ENCODE measurements at regions not wholly inside any gene's neighbourhood (a gene's known extent, or its start where the extent isn't known, plus 50 kb on each side); places are given as distances from the start of the nearest gene placed in this dataset.

DNA sequence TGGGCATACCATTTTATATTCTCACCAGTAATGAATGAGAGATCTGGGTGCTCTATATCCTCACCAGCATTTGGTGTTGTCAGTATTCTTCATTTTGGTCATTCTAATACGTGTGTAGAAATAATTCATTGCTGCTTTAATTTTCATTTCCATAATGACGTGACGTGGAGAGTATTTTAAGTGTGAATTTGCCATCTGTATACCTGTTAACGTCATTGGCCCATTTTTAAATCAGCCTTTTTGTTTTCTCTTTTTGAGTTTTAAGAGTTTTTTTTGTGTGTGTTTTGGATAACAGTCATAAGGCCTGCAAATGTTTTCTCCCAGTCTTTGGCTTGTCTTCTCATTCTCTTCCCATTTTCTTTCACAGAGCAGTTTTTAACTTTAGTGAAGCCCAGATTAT, 74.4 kb upstream of the SYT1 start:
- Histone ChIP-seq H3K4me3 (ENCODE audit: insufficient read depth in 1 of 2, low read depth in 1 of 2, low read length in 2 of 2) (no peak overlapping the region), H2BK5ac (ENCODE audit: low read depth, low read length, poor library complexity, severe bottlenecking) (no peak overlapping the region), H4K91ac (ENCODE audit: low read length) (no peak overlapping the region), H3K9ac (ENCODE audit: low read length) (no peak overlapping the region), H3K4ac (ENCODE audit: low read depth in 1 of 2, low read length in 2 of 2) (no peak overlapping the region), H2AK5ac (ENCODE audit: low read length, severe bottlenecking) (no peak overlapping the region), H3K14ac (ENCODE audit: low read length in 2 of 2) (no peak overlapping the region), H3K27me3 (ENCODE audit: control insufficient read depth in 1 of 2, insufficient read depth in 1 of 2, low read length in 2 of 2) (no peaks in the 10 kb centered on the region), H2BK12ac (ENCODE audit: low read length in 2 of 2) (no peak overlapping the region), H3K18ac (ENCODE audit: low read depth in 1 of 2, low read length in 2 of 2) (no peak overlapping the region), H2BK15ac (ENCODE audit: low read depth, poor library complexity, severe bottlenecking) (no peak overlapping the region), H2BK120ac (ENCODE audit: low read depth, low read length) (no peak overlapping the region), H3K36me3 (ENCODE audit: control insufficient read depth in 1 of 2, insufficient read depth in 2 of 2, low read depth in 1 of 2, low read length in 2 of 2) (no peaks in the 10 kb centered on the region), H2AFZ (ENCODE audit: low read depth, low read length) (no peak overlapping the region), H3K79me1 (replicated peaks; ENCODE audit: low read length, poor library complexity, severe bottlenecking) (no peaks in the 10 kb centered on the region), H3K4me2 (ENCODE audit: low read length, poor library complexity, severe bottlenecking) (no peak overlapping the region), H4K8ac (ENCODE audit: low read length) (no peak overlapping the region), H3K27ac (ENCODE audit: low read length, poor library complexity, severe bottlenecking) (no peak overlapping the region), H3K4me1 (ENCODE audit: control insufficient read depth, insufficient read depth, low read depth, low read length) (no peaks in the 10 kb centered on the region), H3K23ac (ENCODE audit: low read length in 2 of 2) (no peak overlapping the region), H3K9me3 (ENCODE audit: control insufficient read depth, low read length) (peaks cover 11% of the 10 kb centered on the region)
- WGBS, result 96% methylated on average over 4 of the region's 4 CpGs
- no peak for DNase-seq

DNA sequence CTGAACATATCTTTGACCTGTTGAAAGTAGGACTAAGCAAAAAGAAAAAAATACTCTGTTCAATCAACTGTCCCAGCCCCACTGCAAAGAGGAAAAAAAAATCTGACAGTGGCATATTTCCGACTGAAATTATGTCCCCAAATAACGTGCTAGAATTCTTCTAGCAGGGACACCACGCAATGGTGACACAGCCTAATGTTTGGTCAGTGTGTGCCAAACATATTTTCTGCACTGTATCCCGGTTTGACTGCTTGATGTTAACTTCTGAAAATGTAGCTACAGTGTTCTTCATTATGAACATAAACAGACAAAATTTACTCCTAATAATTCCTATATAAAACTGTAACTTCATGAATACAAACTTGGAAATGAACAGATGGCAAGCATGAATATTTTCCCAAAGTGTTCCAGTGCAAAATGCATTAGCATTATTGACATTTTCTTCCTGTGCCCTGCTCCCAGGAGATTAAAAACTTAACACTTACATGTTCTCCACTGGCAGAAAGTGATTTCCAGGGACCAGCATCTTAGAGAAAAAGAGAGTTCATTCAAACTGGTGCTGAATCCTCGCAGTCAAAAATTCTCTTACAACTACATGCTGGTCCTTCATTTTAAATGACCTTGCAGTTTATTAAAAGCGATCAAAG, 72.4 kb upstream of the SYT1 start:
- Histone ChIP-seq H2BK120ac (ENCODE audit: low read depth, low read length) (no peak overlapping the region), H3K18ac (ENCODE audit: low read depth in 1 of 2, low read length in 2 of 2) (no peak overlapping the region), H3K4me1 (ENCODE audit: control insufficient read depth, insufficient read depth, low read depth, low read length) (no peaks in the 10 kb centered on the region), H3K27ac (ENCODE audit: low read length, poor library complexity, severe bottlenecking) (no peak overlapping the region), H2BK12ac (ENCODE audit: low read length in 2 of 2) (no peak overlapping the region), H3K23ac (ENCODE audit: low read length in 2 of 2) (no peak overlapping the region), H3K4me3 (ENCODE audit: insufficient read depth in 1 of 2, low read depth in 1 of 2, low read length in 2 of 2) (no peak overlapping the region), H3K79me1 (replicated peaks; ENCODE audit: low read length, poor library complexity, severe bottlenecking) (no peaks in the 10 kb centered on the region), H3K36me3 (ENCODE audit: control insufficient read depth in 1 of 2, insufficient read depth in 2 of 2, low read depth in 1 of 2, low read length in 2 of 2) (no peaks in the 10 kb centered on the region), H2BK15ac (ENCODE audit: low read depth, poor library complexity, severe bottlenecking) (no peak overlapping the region), H2BK5ac (ENCODE audit: low read depth, low read length, poor library complexity, severe bottlenecking) (no peak overlapping the region), H3K4ac (ENCODE audit: low read depth in 1 of 2, low read length in 2 of 2) (no peak overlapping the region), H3K14ac (ENCODE audit: low read length in 2 of 2) (no peak overlapping the region), H4K8ac (ENCODE audit: low read length) (no peak overlapping the region), H3K9me3 (ENCODE audit: control insufficient read depth, low read length) (peaks cover 20% of the 10 kb centered on the region), H3K9ac (ENCODE audit: low read length) (no peak overlapping the region), H2AK5ac (ENCODE audit: low read length, severe bottlenecking) (no peak overlapping the region), H3K27me3 (ENCODE audit: control insufficient read depth in 1 of 2, insufficient read depth in 1 of 2, low read length in 2 of 2) (no peaks in the 10 kb centered on the region), H3K4me2 (ENCODE audit: low read length, poor library complexity, severe bottlenecking) (no peak overlapping the region), H4K91ac (ENCODE audit: low read length) (no peak overlapping the region), H2AFZ (ENCODE audit: low read depth, low read length) (no peak overlapping the region)
- DNase-seq, result no peak
- WGBS, result 99% methylated on average over 6 of the region's 6 CpGs

DNA sequence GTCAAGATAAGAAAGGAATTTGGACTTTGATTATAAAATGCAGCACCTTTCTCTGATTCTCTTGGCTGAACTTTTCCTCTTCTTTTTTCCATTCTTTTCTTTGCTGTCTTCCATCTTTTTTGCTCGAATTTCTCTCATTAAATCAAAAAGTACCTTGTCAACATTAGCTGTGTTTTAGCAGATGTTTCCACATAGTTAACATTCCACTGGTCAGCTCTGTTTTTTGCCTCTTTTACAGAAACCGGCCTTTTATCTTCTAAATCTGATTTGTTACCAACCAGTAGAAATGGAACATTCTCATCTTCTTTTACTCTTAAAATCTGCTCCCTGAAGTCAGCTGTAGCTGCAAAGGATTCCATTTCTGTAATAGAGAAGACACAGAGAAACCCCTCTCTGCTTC, 71.1 kb upstream of the SYT1 start:
- no peak overlapping the region for H3K9ac ChIP-seq (ENCODE audit: low read length)
- peaks cover 20% of the 10 kb centered on the region for H3K9me3 ChIP-seq (ENCODE audit: control insufficient read depth, low read length)
- no peaks in the 10 kb centered on the region for H3K36me3 ChIP-seq (ENCODE audit: control insufficient read depth in 1 of 2, insufficient read depth in 2 of 2, low read depth in 1 of 2, low read length in 2 of 2)
- H2BK120ac ChIP-seq (ENCODE audit: low read depth, low read length), result no peak overlapping the region
- H3K23ac ChIP-seq (ENCODE audit: low read length in 2 of 2), result no peak overlapping the region
- no peak overlapping the region for H3K18ac ChIP-seq (ENCODE audit: low read depth in 1 of 2, low read length in 2 of 2)
- no peaks in the 10 kb centered on the region for H3K79me1 ChIP-seq (replicated peaks; ENCODE audit: low read length, poor library complexity, severe bottlenecking)
- no peak overlapping the region for H3K4ac ChIP-seq (ENCODE audit: low read depth in 1 of 2, low read length in 2 of 2)
- no peak overlapping the region for H3K14ac ChIP-seq (ENCODE audit: low read length in 2 of 2)
- H2AFZ ChIP-seq (ENCODE audit: low read depth, low read length), result no peak overlapping the region
- no peak overlapping the region for H3K4me2 ChIP-seq (ENCODE audit: low read length, poor library complexity, severe bottlenecking)
- no peak overlapping the region for H3K4me3 ChIP-seq (ENCODE audit: insufficient read depth in 1 of 2, low read depth in 1 of 2, low read length in 2 of 2)
- no peak overlapping the region for H2BK15ac ChIP-seq (ENCODE audit: low read depth, poor library complexity, severe bottlenecking)
- no peaks in the 10 kb centered on the region for H3K4me1 ChIP-seq (ENCODE audit: control insufficient read depth, insufficient read depth, low read depth, low read length)
- H3K27ac ChIP-seq (ENCODE audit: low read length, poor library complexity, severe bottlenecking), result no peak overlapping the region
- no peak overlapping the region for H4K8ac ChIP-seq (ENCODE audit: low read length)
- no peak overlapping the region for H2BK12ac ChIP-seq (ENCODE audit: low read length in 2 of 2)
- H4K91ac ChIP-seq (ENCODE audit: low read length), result no peak overlapping the region
- no peaks in the 10 kb centered on the region for H3K27me3 ChIP-seq (ENCODE audit: control insufficient read depth in 1 of 2, insufficient read depth in 1 of 2, low read length in 2 of 2)
- no peak overlapping the region for H2AK5ac ChIP-seq (ENCODE audit: low read length, severe bottlenecking)
- 40% methylated on average over 2 of the region's 2 CpGs for WGBS
- no peak overlapping the region for H2BK5ac ChIP-seq (ENCODE audit: low read depth, low read length, poor library complexity, severe bottlenecking)
- DNase-seq, result no peak

DNA sequence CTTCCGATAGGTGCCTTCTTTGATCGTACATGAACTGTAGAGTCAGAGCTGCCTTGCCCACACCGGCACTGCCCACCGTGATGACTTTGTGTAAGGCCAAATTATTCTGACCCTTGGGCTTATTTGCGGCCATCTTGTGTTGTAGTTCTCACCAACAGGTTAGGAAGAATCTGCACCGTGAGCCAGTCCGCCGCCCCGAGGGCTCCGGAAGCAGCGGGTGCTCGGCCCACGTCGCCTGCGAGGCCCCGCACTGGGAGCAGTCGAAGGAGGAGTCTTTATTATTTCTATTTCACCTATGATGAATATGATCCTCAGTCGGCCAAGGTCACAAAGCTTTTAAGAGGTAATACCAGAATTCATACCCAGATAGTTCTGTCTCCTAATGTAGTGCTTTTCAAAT, 70.6 kb upstream of the SYT1 start:
- WGBS, result 97% methylated on average over 17 of the region's 18 CpGs
- no peaks in the 10 kb centered on the region for H3K36me3 ChIP-seq (ENCODE audit: control insufficient read depth in 1 of 2, insufficient read depth in 2 of 2, low read depth in 1 of 2, low read length in 2 of 2)
- H3K4me2 ChIP-seq (ENCODE audit: low read length, poor library complexity, severe bottlenecking), result no peak overlapping the region
- no peaks in the 10 kb centered on the region for H3K79me1 ChIP-seq (replicated peaks; ENCODE audit: low read length, poor library complexity, severe bottlenecking)
- H4K8ac ChIP-seq (ENCODE audit: low read length), result no peak overlapping the region
- no peak overlapping the region for H3K14ac ChIP-seq (ENCODE audit: low read length in 2 of 2)
- no peak overlapping the region for H4K91ac ChIP-seq (ENCODE audit: low read length)
- no peaks in the 10 kb centered on the region for H3K4me1 ChIP-seq (ENCODE audit: control insufficient read depth, insufficient read depth, low read depth, low read length)
- H2BK5ac ChIP-seq (ENCODE audit: low read depth, low read length, poor library complexity, severe bottlenecking), result no peak overlapping the region
- H3K4ac ChIP-seq (ENCODE audit: low read depth in 1 of 2, low read length in 2 of 2), result no peak overlapping the region
- H3K18ac ChIP-seq (ENCODE audit: low read depth in 1 of 2, low read length in 2 of 2), result no peak overlapping the region
- H3K9me3 ChIP-seq (ENCODE audit: control insufficient read depth, low read length), result peaks cover 20% of the 10 kb centered on the region
- H3K9ac ChIP-seq (ENCODE audit: low read length), result no peak overlapping the region
- H2BK120ac ChIP-seq (ENCODE audit: low read depth, low read length), result no peak overlapping the region
- H3K4me3 ChIP-seq (ENCODE audit: insufficient read depth in 1 of 2, low read depth in 1 of 2, low read length in 2 of 2), result no peak overlapping the region
- no peak overlapping the region for H2AFZ ChIP-seq (ENCODE audit: low read depth, low read length)
- H2BK12ac ChIP-seq (ENCODE audit: low read length in 2 of 2), result no peak overlapping the region
- no peak overlapping the region for H3K23ac ChIP-seq (ENCODE audit: low read length in 2 of 2)
- no peak overlapping the region for H2BK15ac ChIP-seq (ENCODE audit: low read depth, poor library complexity, severe bottlenecking)
- no peak for DNase-seq
- no peak overlapping the region for H2AK5ac ChIP-seq (ENCODE audit: low read length, severe bottlenecking)
- H3K27me3 ChIP-seq (ENCODE audit: control insufficient read depth in 1 of 2, insufficient read depth in 1 of 2, low read length in 2 of 2), result no peaks in the 10 kb centered on the region
- H3K27ac ChIP-seq (ENCODE audit: low read length, poor library complexity, severe bottlenecking), result no peak overlapping the region

Measured in mesenchymal stem cell (in vitro differentiated cells and primary cell).